ENCODE measurements at regions not wholly inside any gene's neighbourhood (a gene's known extent, or its start where the extent isn't known, plus 50 kb on each side); places are given as distances from the start of the nearest gene placed in this dataset.

GRCh38 chr14:35969310-35969709 lies 143.2 kb downstream of the BRMS1L start:
- TF ChIP-seq POLR2A (IDR thresholded peaks at IDR 0.05) (no peak), CTCF (IDR thresholded peaks at IDR 0.05) (no peak)

All from tibial nerve (tissue), 3 donors.